HCT116 (cell line): ENCODE measurements at regions not wholly inside any gene's neighbourhood (a gene's known extent, or its start where the extent isn't known, plus 50 kb on each side); places are given as distances from the start of the nearest gene placed in this dataset.

ENCODE experiments used
- ATAC-seq: fragments of 200-7000 bp; cut with Tn5 transposase; 2 replicates; pipeline ENCODE4 v1.9.1; 2020; ENCODE audit warnings: mild to moderate bottlenecking, moderate library complexity
- BruUV-seq: library from RNA; stranded (reverse); fragments of 400-500 nt; replicated peaks from 2 replicates; lab custom pipeline; 2021; lab: Mats Ljungman, UMichigan
- CTCF ChIA-PET: fragments of 300-600 bp; sonication (Branson Sonifier 250); formaldehyde crosslinking; loops from one replicate; lab custom pipeline; 2021; ENCODE audit warnings: antibody characterized with exemption; lab: Charles Lee
- POLR2A ChIA-PET: fragments of 300-600, 350-600 bp; sonication (Branson Sonifier 250); formaldehyde crosslinking; loops from one replicate; lab custom pipeline; 2021; ENCODE audit warnings: antibody characterized with exemption; lab: Charles Lee
- RAD21 ChIA-PET, 2 experiments: fragments of 300-600 bp; sonication (Branson Sonifier 250); formaldehyde crosslinking; loops; one replicate each; lab custom pipeline; 2023; ENCODE audit warnings: low total read pairs in 2 of 2; ENCODE audit not compliant: uncharacterized antibody in 2 of 2, unreplicated experiment in 2 of 2, low non-redundant PET in 1 of 2; lab: Charles Lee
- DNase-seq: peaks from one replicate; pipeline ENCODE4 v3.0.0-alpha.2; 2010; ENCODE audit warnings: low read depth, low spot score
- H2AFZ ChIP-seq: fragments of 200-600 bp; shearing (Covaris generic), sonication (generic); 2 replicates; pipeline ENCODE4 v1.6.1; 2017; ENCODE audit warnings: low read depth, mixed run types, mixed read lengths, antibody characterized with exemption, low read length; ENCODE audit not compliant: poor library complexity, severe bottlenecking
- H3K27ac ChIP-seq: 2 replicates; pipeline ENCODE4 v1.5.1; 2012; ENCODE audit warnings: low read depth, low read length
- H3K27me3 ChIP-seq: fragments of 200-600 bp; sonication (generic); 2 replicates; pipeline ENCODE4 v1.6.1; 2016; ENCODE audit warnings: mixed run types, low read length, mixed read lengths; ENCODE audit not compliant: insufficient read depth
- H3K36me3 ChIP-seq, 2 experiments: fragments of 200-500 bp in 1 of 2; fragments of 200-600 bp in 1 of 2; sonication (Bioruptor generic) in 1 of 2; sonication (generic) in 1 of 2; 2 replicates each; pipeline versions ENCODE4 v1.5.1 to v1.6.1; 2014 to 2016; ENCODE audit warnings: low read length in 2 of 2, inconsistent platforms in 1 of 2, mixed read lengths in 1 of 2, mixed run types in 1 of 2; ENCODE audit not compliant: insufficient read depth in 2 of 2, control insufficient read depth in 1 of 2
- H3K4me1 ChIP-seq, 2 experiments: fragments of 200-600 bp in 1 of 2; sonication (generic) in 1 of 2; 2 replicates each; pipeline versions ENCODE4 v1.5.1 to v1.6.1; 2012 to 2017; ENCODE audit warnings: low read length in 2 of 2, inconsistent platforms in 1 of 2, mild to moderate bottlenecking in 1 of 2, mixed read lengths in 1 of 2, mixed run types in 1 of 2, moderate library complexity in 1 of 2; ENCODE audit not compliant: insufficient read depth in 2 of 2, control insufficient read depth in 1 of 2
- H3K4me2 ChIP-seq: fragments of 200-600 bp; sonication (generic); 2 replicates; pipeline ENCODE4 v1.6.1; 2017; ENCODE audit warnings: mixed run types, low read length, mixed read lengths
- H3K4me3 ChIP-seq, 2 experiments: fragments of 200-600 bp in 1 of 2; sonication (generic) in 1 of 2; replicated peaks in 1 of 2; 2 replicates each; pipeline ENCODE4 v1.5.1; 2011 to 2016; ENCODE audit warnings: low read length in 2 of 2, control low read depth in 1 of 2, low read depth in 1 of 2, mild to moderate bottlenecking in 1 of 2, mixed read lengths in 1 of 2, mixed run types in 1 of 2
- H3K79me2 ChIP-seq: fragments of 200-600 bp; sonication (generic); 2 replicates; pipeline ENCODE4 v1.6.1; 2017; ENCODE audit warnings: mild to moderate bottlenecking, mixed run types, low read length, moderate library complexity, mixed read lengths; ENCODE audit not compliant: insufficient read depth
- H3K9ac ChIP-seq: fragments of 200-600 bp; sonication (generic); 2 replicates; pipeline ENCODE4 v1.6.1; 2016; ENCODE audit warnings: low read length, mixed read lengths
- H3K9me2 ChIP-seq: fragments of 200-600 bp; sonication (generic), shearing (Covaris generic); 2 replicates; pipeline ENCODE4 v1.6.1; 2017; ENCODE audit warnings: mixed run types, mild to moderate bottlenecking, moderate library complexity; ENCODE audit not compliant: insufficient read depth
- H3K9me3 ChIP-seq, 2 experiments: fragments of 200-500 bp in 1 of 2; fragments of 200-600 bp in 1 of 2; sonication (Bioruptor generic) in 1 of 2; sonication (generic) in 1 of 2; 2 replicates each; pipeline ENCODE4 v1.6.1; 2014 to 2017; ENCODE audit warnings: low read length in 2 of 2, mixed read lengths in 2 of 2, inconsistent platforms in 1 of 2, low read depth in 1 of 2, mild to moderate bottlenecking in 1 of 2, mixed run types in 1 of 2, moderate library complexity in 1 of 2; ENCODE audit not compliant: control insufficient read depth in 1 of 2, insufficient read depth in 1 of 2
- H4K20me1 ChIP-seq: fragments of 200-600 bp; sonication (generic), shearing (Covaris generic); 2 replicates; pipeline ENCODE4 v1.6.1; 2017; ENCODE audit warnings: mixed run types, mild to moderate bottlenecking, moderate library complexity; ENCODE audit not compliant: insufficient read depth
- ATF3 ChIP-seq: IDR thresholded peaks from 2 replicates; pipeline ENCODE4 v1.6.1; 2012
- CBX3 ChIP-seq: IDR thresholded peaks from 2 replicates; pipeline ENCODE4 v1.6.1; 2012; ENCODE audit warnings: low read depth
- CEBPB ChIP-seq: IDR thresholded peaks from 2 replicates; pipeline ENCODE4 v1.6.1; 2012; ENCODE audit warnings: low read depth
- CTCF ChIP-seq, 3 experiments: fragments of 200-600 bp in 1 of 3; sonication (generic) in 1 of 3; IDR thresholded peaks in 2 of 3; conservative IDR thresholded peaks in 1 of 3; 2 replicates each; pipeline ENCODE4 v1.5.1; 2012 to 2017; ENCODE audit warnings: low read depth in 2 of 3, low read length in 2 of 3, antibody characterized with exemption in 1 of 3, borderline replicate concordance in 1 of 3, control low read depth in 1 of 3, mild to moderate bottlenecking in 1 of 3, mixed read lengths in 1 of 3, mixed run types in 1 of 3, moderate library complexity in 1 of 3; ENCODE audit not compliant: insufficient read depth in 1 of 3
- ELF1 ChIP-seq: IDR thresholded peaks from 2 replicates; pipeline ENCODE4 v1.6.1; 2012; ENCODE audit warnings: low read depth, borderline replicate concordance
- EZH2 ChIP-seq: fragments of 200-600 bp; sonication (generic); IDR thresholded peaks from 2 replicates; pipeline ENCODE4 v1.6.1; 2017; ENCODE audit warnings: antibody characterized with exemption, mixed run types
- FOSL1 ChIP-seq: IDR thresholded peaks from 2 replicates; pipeline ENCODE4 v1.6.1; 2012; ENCODE audit warnings: low read depth
- MAX ChIP-seq: IDR thresholded peaks from 2 replicates; pipeline ENCODE4 v1.6.1; 2012
- POLR2AphosphoS5 ChIP-seq: IDR thresholded peaks from 2 replicates; pipeline ENCODE4 v1.6.1; 2011; ENCODE audit warnings: mild to moderate bottlenecking, low read depth, low read length, moderate library complexity
- RAD21 ChIP-seq: IDR thresholded peaks from 2 replicates; pipeline ENCODE4 v1.6.1; 2012; ENCODE audit warnings: low read depth, mild to moderate bottlenecking
- REST ChIP-seq: IDR thresholded peaks from 2 replicates; pipeline ENCODE4 v1.6.1; 2012; ENCODE audit warnings: low read depth
- TCF7L2 ChIP-seq: IDR thresholded peaks from 2 replicates; pipeline ENCODE4 v1.7.0; 2011; ENCODE audit warnings: borderline replicate concordance, inconsistent platforms; ENCODE audit not compliant: insufficient read depth, insufficient read length; ENCODE audit errors: extremely low read depth
- YY1 ChIP-seq: IDR thresholded peaks from 2 replicates; pipeline ENCODE4 v1.6.1; 2011; ENCODE audit warnings: low read length, low read depth, moderate library complexity, mild to moderate bottlenecking; ENCODE audit not compliant: insufficient replicate concordance; ENCODE audit errors: extremely low read depth
- ZNF274 ChIP-seq: fragments of 200-500 bp; sonication (Bioruptor generic); IDR thresholded peaks from 2 replicates; pipeline ENCODE4 v1.6.1; 2014; ENCODE audit warnings: mild to moderate bottlenecking, low read depth, low read length, inconsistent platforms
- intact Hi-C: fragments of 100-400 bp; cut with micrococcal nuclease; formaldehyde crosslinking; loops from 2 replicates; pipeline ENCODE4 v1.10.0; 2022

- TF ChIP-seq CTCF (IDR thresholded peaks at IDR 0.05 in 2 of 3, conservative IDR thresholded peaks at IDR 0.05 in 1 of 3; ENCODE audit: borderline replicate concordance in 1 of 3, insufficient read depth in 1 of 3, low read depth in 2 of 3, low read length in 2 of 3), result no peak
- TF ChIP-seq POLR2AphosphoS5, result no peak
- TF ChIP-seq EZH2, result no peak
- no peak for TF ChIP-seq ELF1
- no peak for TF ChIP-seq CEBPB
- TF ChIP-seq TCF7L2, result no peak
These were observed 1289.1 kb upstream of the ADGRB3 start (continued) for GRCh38 chr6:67345946-67346345.

GRCh38 chr6:67336014-67336413 is 1299.1 kb upstream of the ADGRB3 start:
- H3K4me1 ChIP-seq, result no peaks in the 10 kb centered on the region
- H3K79me2 ChIP-seq, result no peaks in the 10 kb centered on the region
- ChIA-PET CTCF (no interaction called here), RAD21 (no interaction called here), POLR2A (no interaction called here)
- no peak overlapping the region for H2AFZ ChIP-seq
- H3K27me3 ChIP-seq, result no peaks in the 10 kb centered on the region
- H3K4me2 ChIP-seq, result no peak overlapping the region
- no TSS peak for BruUV-seq
- no peaks in the 10 kb centered on the region for H3K36me3 ChIP-seq
- intact Hi-C loops, result no loop called here
- DNase-seq (no peak), ATAC-seq (no peak)
- H3K9ac ChIP-seq, result no peak overlapping the region
- no peaks in the 10 kb centered on the region for H4K20me1 ChIP-seq
- H3K9me2 ChIP-seq, result no peaks in the 10 kb centered on the region
- no peak overlapping the region for H3K27ac ChIP-seq
- H3K4me3 ChIP-seq, result no peak overlapping the region
- H3K9me3 ChIP-seq, result peaks cover 5 to 15% of the 10 kb centered on the region in 2 experiments; a peak in 2 of 4 replicates
- TF ChIP-seq FOSL1 (no peak), ZNF274 (no peak), MAX (no peak), ELF1 (no peak), ATF3 (no peak), RAD21 (no peak), CTCF (IDR thresholded peaks at IDR 0.05 in 2 of 3, conservative IDR thresholded peaks at IDR 0.05 in 1 of 3; ENCODE audit: borderline replicate concordance in 1 of 3, insufficient read depth in 1 of 3, low read depth in 2 of 3, low read length in 2 of 3) (no peak), CBX3 (no peak), REST (no peak), EZH2 (no peak), CEBPB (no peak), YY1 (no peak)
